ENCODE measurements at regions not wholly inside any gene's neighbourhood (a gene's known extent, or its start where the extent isn't known, plus 50 kb on each side); places are given as distances from the start of the nearest gene placed in this dataset.

DNA sequence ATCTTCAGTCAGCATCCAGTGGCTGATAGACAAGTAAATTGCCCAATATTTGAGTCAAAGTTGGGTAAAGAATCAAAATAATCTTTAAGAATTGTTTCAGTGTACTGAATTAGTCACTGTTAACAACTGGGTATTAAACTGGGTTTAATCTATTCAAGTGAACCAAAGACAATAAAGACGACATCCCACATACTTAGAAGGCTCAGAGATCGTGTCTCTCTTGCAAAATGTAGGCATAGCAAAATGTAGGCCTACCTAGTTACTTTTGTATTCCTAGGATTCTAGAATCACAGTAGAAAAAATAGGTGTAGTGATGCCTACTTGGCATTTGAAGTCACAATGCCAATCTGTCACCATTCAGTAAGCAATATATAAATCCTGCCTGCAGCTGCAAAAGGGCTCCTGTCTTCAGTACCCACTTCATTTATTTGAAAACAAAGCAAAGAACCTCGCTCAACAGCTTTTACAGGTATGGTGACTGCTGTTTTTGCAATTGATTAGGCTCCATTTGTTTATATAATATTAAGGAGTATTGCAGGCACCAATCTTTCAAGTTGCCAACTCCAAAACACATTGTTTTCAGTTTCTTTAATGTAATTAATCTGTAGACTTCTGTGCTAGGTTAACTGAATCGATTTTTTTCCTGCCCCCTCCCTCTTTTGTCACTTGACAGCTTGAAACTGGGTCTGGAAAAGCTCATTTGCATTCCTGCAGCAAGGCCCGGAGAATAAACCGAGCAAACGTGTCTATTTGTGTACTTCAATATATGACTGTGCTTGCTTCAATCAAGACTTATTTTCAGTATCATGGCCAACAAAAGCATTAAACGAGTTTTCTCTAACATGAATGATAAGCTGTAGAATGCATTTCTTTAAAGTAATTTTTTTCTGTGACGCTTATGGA, 1074.9 kb downstream of the TDRD15 start:
- Histone ChIP-seq H3K4me3 (ENCODE audit: low read depth, low read length) (no peak overlapping the region), H3K27me3 (replicated peaks; ENCODE audit: control insufficient read depth, insufficient read depth, low read length) (no peaks in the 10 kb centered on the region), H3K36me3 (ENCODE audit: control insufficient read depth, insufficient read depth, low read length) (no peaks in the 10 kb centered on the region), H3K4me1 (no peaks in the 10 kb centered on the region), H3K9me3 (no peaks in the 10 kb centered on the region)
- H3K27me3 Mint-ChIP-seq (ENCODE audit: insufficient read depth, unreplicated experiment): peaks cover 1% of the 10 kb centered on the region
- H3K4me3 Mint-ChIP-seq (ENCODE audit: unreplicated experiment): no peak overlapping the region
- H3K9me3 Mint-ChIP-seq (ENCODE audit: unreplicated experiment): peaks cover 1% of the 10 kb centered on the region
- H3K36me3 Mint-ChIP-seq (ENCODE audit: insufficient read depth, unreplicated experiment): no peaks in the 10 kb centered on the region
- TF ChIP-seq, protein P1, sequence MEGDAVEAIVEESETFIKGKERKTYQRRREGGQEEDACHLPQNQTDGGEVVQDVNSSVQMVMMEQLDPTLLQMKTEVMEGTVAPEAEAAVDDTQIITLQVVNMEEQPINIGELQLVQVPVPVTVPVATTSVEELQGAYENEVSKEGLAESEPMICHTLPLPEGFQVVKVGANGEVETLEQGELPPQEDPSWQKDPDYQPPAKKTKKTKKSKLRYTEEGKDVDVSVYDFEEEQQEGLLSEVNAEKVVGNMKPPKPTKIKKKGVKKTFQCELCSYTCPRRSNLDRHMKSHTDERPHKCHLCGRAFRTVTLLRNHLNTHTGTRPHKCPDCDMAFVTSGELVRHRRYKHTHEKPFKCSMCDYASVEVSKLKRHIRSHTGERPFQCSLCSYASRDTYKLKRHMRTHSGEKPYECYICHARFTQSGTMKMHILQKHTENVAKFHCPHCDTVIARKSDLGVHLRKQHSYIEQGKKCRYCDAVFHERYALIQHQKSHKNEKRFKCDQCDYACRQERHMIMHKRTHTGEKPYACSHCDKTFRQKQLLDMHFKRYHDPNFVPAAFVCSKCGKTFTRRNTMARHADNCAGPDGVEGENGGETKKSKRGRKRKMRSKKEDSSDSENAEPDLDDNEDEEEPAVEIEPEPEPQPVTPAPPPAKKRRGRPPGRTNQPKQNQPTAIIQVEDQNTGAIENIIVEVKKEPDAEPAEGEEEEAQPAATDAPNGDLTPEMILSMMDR (IDR thresholded peaks at IDR 0.05; ENCODE audit: insufficient read depth in 1 of 2, low read depth in 1 of 2, low read length in 1 of 2, severe bottlenecking in 1 of 2, unreplicated experiment in 1 of 2): no peak
- H3K4me1 Mint-ChIP-seq (ENCODE audit: low read depth, unreplicated experiment): no peaks in the 10 kb centered on the region
- no TSS peak for BruUV-seq (replicated peaks)
- intact Hi-C loops (cut with micrococcal nuclease; ENCODE audit: unreplicated experiment): no loop called here
- no peak overlapping the region for H3K27ac Mint-ChIP-seq (ENCODE audit: unreplicated experiment)
- DNase-seq: no peak
- ChIA-PET CTCF (no interaction called here), POLR2A (no interaction called here)

DNA sequence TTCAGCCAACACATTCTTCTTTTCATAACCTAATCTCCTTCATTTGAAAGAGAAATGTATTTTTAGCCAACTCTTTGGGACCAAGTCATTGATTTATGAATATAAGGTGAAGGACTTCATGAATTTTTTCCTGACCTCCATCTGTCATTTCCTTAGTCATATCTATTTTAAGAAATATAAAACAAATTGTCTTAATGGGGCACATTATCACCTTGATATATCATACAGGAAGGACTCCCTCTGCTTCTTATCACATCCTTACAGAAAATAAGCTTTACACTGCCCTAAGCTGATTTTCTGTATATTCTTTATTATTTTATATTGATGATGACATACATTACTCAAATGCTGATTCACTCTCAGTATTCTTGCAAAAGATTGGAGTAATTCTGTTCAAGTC, 1076.2 kb downstream of the TDRD15 start:
- peaks cover 9% of the 10 kb centered on the region for H3K9me3 Mint-ChIP-seq (ENCODE audit: unreplicated experiment)
- BruUV-seq (replicated peaks): no TSS peak

DNA sequence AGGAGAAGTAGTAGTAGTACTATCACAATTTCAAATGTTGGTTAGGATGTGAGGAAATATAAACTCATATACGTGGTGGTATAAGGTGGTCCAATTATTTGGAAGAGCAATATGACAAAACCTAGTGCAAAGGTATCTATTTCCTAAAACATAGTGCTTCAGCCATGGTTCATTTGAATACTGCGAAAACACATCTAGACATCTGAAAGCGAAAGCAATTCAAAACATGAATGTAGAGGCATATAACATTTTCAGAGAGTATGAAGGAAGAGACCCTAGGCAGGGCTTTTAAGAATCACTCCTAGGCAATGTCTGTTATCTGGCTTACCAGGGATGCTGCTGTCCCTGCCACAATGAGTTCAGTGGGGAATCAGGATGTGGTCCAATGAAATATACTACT, 1085.8 kb downstream of the TDRD15 start:
- TF ChIP-seq, protein P1 (IDR thresholded peaks at IDR 0.05; ENCODE audit: insufficient read depth in 1 of 2, low read depth in 1 of 2, low read length in 1 of 2, severe bottlenecking in 1 of 2, unreplicated experiment in 1 of 2): no peak
- H3K27me3 ChIP-seq (replicated peaks; ENCODE audit: control insufficient read depth, insufficient read depth, low read length): no peaks in the 10 kb centered on the region
- ChIA-PET CTCF (no interaction called here), POLR2A (no interaction called here)
- BruUV-seq (replicated peaks): no TSS peak
- no peak for DNase-seq
- no peaks in the 10 kb centered on the region for H3K36me3 Mint-ChIP-seq (ENCODE audit: insufficient read depth, unreplicated experiment)
- H3K4me3 Mint-ChIP-seq (ENCODE audit: unreplicated experiment): no peak overlapping the region
- H3K4me1 Mint-ChIP-seq (ENCODE audit: low read depth, unreplicated experiment): no peaks in the 10 kb centered on the region
- H3K36me3 ChIP-seq (ENCODE audit: control insufficient read depth, insufficient read depth, low read length): no peaks in the 10 kb centered on the region
- H3K27ac Mint-ChIP-seq (ENCODE audit: unreplicated experiment): no peak overlapping the region
- no peaks in the 10 kb centered on the region for H3K9me3 ChIP-seq
- peaks cover 11% of the 10 kb centered on the region for H3K27me3 Mint-ChIP-seq (ENCODE audit: insufficient read depth, unreplicated experiment)
- no peaks in the 10 kb centered on the region for H3K9me3 Mint-ChIP-seq (ENCODE audit: unreplicated experiment)
- no peak overlapping the region for H3K4me3 ChIP-seq (ENCODE audit: low read depth, low read length)
- intact Hi-C loops (cut with micrococcal nuclease; ENCODE audit: unreplicated experiment): no loop called here
- H3K4me1 ChIP-seq: no peaks in the 10 kb centered on the region

More for the DNA sequence above, 1076.2 kb downstream of the TDRD15 start:
- H3K4me1 ChIP-seq: no peaks in the 10 kb centered on the region
- TF ChIP-seq, protein P1 (IDR thresholded peaks at IDR 0.05; ENCODE audit: insufficient read depth in 1 of 2, low read depth in 1 of 2, low read length in 1 of 2, severe bottlenecking in 1 of 2, unreplicated experiment in 1 of 2): no peak
- intact Hi-C loops (cut with micrococcal nuclease; ENCODE audit: unreplicated experiment): no loop called here
- H3K27me3 ChIP-seq (replicated peaks; ENCODE audit: control insufficient read depth, insufficient read depth, low read length): no peaks in the 10 kb centered on the region
- no peak overlapping the region for H3K4me3 ChIP-seq (ENCODE audit: low read depth, low read length)
- Mint-ChIP-seq H3K27ac (ENCODE audit: unreplicated experiment) (no peak overlapping the region), H3K4me1 (ENCODE audit: low read depth, unreplicated experiment) (no peaks in the 10 kb centered on the region), H3K36me3 (ENCODE audit: insufficient read depth, unreplicated experiment) (no peaks in the 10 kb centered on the region), H3K4me3 (ENCODE audit: unreplicated experiment) (no peak overlapping the region), H3K27me3 (ENCODE audit: insufficient read depth, unreplicated experiment) (no peaks in the 10 kb centered on the region)
- DNase-seq: no peak
- no peaks in the 10 kb centered on the region for H3K9me3 ChIP-seq
- POLR2A ChIA-PET: no interaction called here
- H3K36me3 ChIP-seq (ENCODE audit: control insufficient read depth, insufficient read depth, low read length): no peaks in the 10 kb centered on the region
- CTCF ChIA-PET: no interaction called here

Measured in Caco-2 (cell line).